ENCODE measurements at regions not wholly inside any gene's neighbourhood (a gene's known extent, or its start where the extent isn't known, plus 50 kb on each side); places are given as distances from the start of the nearest gene placed in this dataset.

GRCh38 chr15:92709110-92709790 is 53.7 kb upstream of the FAM174B start:
- ATAC-seq (no peak), DNase-seq (ENCODE audit: low spot score) (no peak)
- no peaks in the 10 kb centered on the region for H4K20me1 ChIP-seq (replicated peaks; ENCODE audit: insufficient read depth)
- Mint-ChIP-seq H3K4me3 (no peak overlapping the region), H3K36me3 (ENCODE audit: low read depth) (no peaks in the 10 kb centered on the region), H3K4me1 (peaks cover 10% of the 10 kb centered on the region), H3K9me3 (no peaks in the 10 kb centered on the region; the same call in 2 of the 3 replicates), H3K27me3 (ENCODE audit: insufficient read depth, low read depth, poor library complexity) (peaks cover 11% of the 10 kb centered on the region), H3K27ac (no peak overlapping the region)
- no peak overlapping the region for H3K27ac ChIP-seq (ENCODE audit: low read depth)
- no peak overlapping the region for H3K4me3 ChIP-seq
- H3K27me3 ChIP-seq (ENCODE audit: insufficient read depth), result peaks cover 40% of the 10 kb centered on the region
- TF ChIP-seq ZNF462 (CRISPR knock-in tag; IDR thresholded peaks at IDR 0.05) (no peak), CREB1 (CRISPR knock-in tag; IDR thresholded peaks at IDR 0.05; ENCODE audit: low read depth) (no peak), POLR2AphosphoS5 (IDR thresholded peaks at IDR 0.05; ENCODE audit: low read depth) (no peak), NANOG (IDR thresholded peaks at IDR 0.05; ENCODE audit: borderline replicate concordance) (no peak), REST (IDR thresholded peaks at IDR 0.05; ENCODE audit: unreplicated experiment) (no peak), STAT1 (IDR thresholded peaks at IDR 0.05; ENCODE audit: unreplicated experiment) (no peak), ZNF331 (CRISPR knock-in tag; IDR thresholded peaks at IDR 0.05; ENCODE audit: low read depth) (no peak), EZH2 (IDR thresholded peaks at IDR 0.05; ENCODE audit: low read depth, unreplicated experiment) (no peak), JUNB (IDR thresholded peaks at IDR 0.05; ENCODE audit: unreplicated experiment) (no peak), ZNF114 (CRISPR knock-in tag; IDR thresholded peaks at IDR 0.05) (no peak), CTCF (conservative IDR thresholded peaks at IDR 0.05; ENCODE audit: low read depth in 2 of 2) (no peak), EZH2phosphoT487 (IDR thresholded peaks at IDR 0.05; ENCODE audit: unreplicated experiment) (no peak), ETS1 (IDR thresholded peaks at IDR 0.05) (no peak)
- no peaks in the 10 kb centered on the region; the same call in 1 of the 2 replicates for H3K9me2 ChIP-seq (ENCODE audit: insufficient read depth)
- no peaks in the 10 kb centered on the region for H3K36me3 ChIP-seq (ENCODE audit: insufficient read depth)
- H3F3A ChIP-seq (replicated peaks; ENCODE audit: low read depth), result peaks cover 7% of the 10 kb centered on the region; the same call in 1 of the 2 replicates
- H3K4me2 ChIP-seq, result no peak overlapping the region
- no peak overlapping the region for H2AFZ ChIP-seq
- no peaks in the 10 kb centered on the region for H3K79me2 ChIP-seq (replicated peaks; ENCODE audit: insufficient read depth)
- H3K4me1 ChIP-seq (ENCODE audit: insufficient read depth), result peaks cover 28% of the 10 kb centered on the region

Data from GM23338 (cell line).